Cardiac septum (tissue), 1 donor: ENCODE measurements at regions not wholly inside any gene's neighbourhood (a gene's known extent, or its start where the extent isn't known, plus 50 kb on each side); places are given as distances from the start of the nearest gene placed in this dataset.
"Not testable (repeated sequence)": the region's sequence is repeated elsewhere in the genome, so short reads cannot be mapped to it uniquely, and the experiment has no call there.

Source experiments
- DNase-seq: peaks from one replicate; pipeline ENCODE4 v3.0.0-alpha.2; 2020; ENCODE audit warnings: low spot score
- intact Hi-C: fragments of 100-400 bp; cut with DNase I; formaldehyde crosslinking; loops from one replicate; pipeline ENCODE4 v1.14.0; 2022
- donor health status: DM: no; HTN: no; CAD: no.

DNA sequence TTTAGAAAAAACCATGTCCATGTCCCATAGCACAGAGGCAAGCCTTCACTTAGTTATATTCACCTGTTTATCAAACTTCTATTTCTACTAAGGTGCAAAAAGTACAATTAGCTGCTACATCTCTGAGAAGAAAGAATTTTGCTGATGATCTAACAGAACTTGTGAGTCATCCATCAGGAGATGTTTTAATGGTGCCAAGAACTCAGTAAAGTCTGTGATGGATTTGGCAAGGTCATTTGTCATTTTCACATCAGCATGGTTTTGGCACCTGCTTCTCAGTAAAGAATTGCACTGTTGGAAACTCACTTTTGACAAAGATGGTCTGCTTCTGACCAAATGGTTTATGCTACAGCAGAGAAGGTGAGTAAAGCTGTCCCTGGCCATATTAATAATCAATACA, 195.7 kb upstream of the TMEFF2 start:
- no peak for DNase-seq
- intact Hi-C loops = no loop called here

GRCh38 chr2:192384191-192384590, 189.5 kb upstream of the TMEFF2 start:
- intact Hi-C loops, DNase-seq: not testable (repeated sequence)

DNA sequence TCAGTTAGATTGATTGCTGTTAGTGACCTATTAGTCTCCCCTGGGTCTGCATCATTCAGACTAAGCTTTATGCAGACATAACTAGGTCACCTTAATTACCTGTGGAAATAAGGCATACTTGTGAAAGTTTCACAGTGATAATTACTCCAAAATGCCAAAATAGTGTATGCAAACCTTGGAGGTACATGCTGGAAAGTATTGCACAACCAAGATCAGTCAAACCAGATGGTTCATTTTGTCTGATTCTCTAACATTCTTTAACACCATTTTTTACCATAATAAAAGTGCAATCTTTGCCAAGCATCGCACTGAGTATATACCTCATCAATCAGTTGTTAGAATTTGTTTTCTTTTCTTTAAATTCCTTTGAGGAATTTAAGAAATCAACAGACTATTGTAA, 186.3 kb upstream of the TMEFF2 start:
- intact Hi-C loops = no loop called here
- no peak for DNase-seq

- intact Hi-C loops = no loop called here
These were observed 185.0 kb upstream of the TMEFF2 start for GRCh38 chr2:192379736-192380135.

DNA sequence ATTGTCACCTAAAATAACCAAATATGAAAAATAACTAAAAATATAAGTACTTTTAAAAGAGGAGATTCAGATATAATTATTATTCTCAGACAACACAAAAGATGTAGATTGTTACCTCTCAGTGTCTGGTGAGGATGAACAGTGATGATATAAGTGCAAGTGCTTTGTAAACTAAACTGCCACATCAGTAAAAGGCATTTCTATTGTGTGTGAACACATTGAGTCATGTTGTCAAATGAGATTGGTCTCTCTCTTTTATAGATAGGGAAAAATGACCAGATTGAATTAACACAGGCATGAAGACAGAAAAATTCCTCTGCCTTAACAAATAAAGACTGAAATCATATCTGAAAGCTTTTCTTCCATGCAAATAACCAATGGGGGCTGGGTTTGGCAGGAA, 182.4 kb upstream of the TMEFF2 start:
- intact Hi-C loops = no loop called here
- no peak for DNase-seq

More at GRCh38 chr2:192379736-192380135, 185.0 kb upstream of the TMEFF2 start:
- no peak for DNase-seq

DNA sequence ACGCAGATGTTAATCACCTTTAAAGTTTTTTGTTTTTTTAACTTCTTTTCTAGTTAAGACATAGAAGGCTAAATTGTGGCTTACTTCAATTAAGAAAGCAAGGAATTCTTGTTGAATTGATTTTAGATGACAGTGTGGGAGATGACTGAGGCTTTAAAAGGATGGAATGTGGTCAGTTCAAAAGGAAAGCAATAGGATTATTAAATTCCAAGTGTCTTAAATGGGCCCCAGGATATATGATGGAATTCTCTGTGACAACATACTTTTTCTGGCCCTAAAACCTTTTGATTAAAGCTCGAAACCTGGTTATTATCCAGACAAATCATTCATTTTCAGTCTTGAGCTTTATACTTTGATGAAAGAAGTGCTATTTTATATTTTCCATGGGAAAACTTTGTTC, 179.0 kb upstream of the TMEFF2 start:
- DNase-seq = no peak
- intact Hi-C loops = no loop called here

DNA sequence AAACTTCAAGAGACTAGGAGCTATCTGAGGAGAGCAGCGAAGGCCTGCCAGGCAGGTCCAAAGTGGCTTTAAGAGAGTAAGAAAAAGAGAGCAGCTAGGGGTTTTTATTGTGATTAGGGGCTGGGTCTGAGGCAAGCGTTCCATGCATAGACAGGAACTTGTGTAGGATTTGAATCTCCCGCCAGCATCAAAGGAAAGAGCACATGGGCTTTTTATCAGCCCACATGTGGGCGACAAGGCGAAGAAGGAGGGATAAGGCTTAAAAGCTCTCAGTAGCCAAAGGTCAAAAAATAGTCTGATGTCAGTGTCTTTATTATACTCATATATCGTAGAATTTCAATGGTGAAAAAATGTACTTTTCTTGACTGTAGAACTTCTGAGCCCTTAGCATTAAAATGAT, 178.5 kb upstream of the TMEFF2 start:
- intact Hi-C loops = no loop called here
- DNase-seq = no peak

DNA sequence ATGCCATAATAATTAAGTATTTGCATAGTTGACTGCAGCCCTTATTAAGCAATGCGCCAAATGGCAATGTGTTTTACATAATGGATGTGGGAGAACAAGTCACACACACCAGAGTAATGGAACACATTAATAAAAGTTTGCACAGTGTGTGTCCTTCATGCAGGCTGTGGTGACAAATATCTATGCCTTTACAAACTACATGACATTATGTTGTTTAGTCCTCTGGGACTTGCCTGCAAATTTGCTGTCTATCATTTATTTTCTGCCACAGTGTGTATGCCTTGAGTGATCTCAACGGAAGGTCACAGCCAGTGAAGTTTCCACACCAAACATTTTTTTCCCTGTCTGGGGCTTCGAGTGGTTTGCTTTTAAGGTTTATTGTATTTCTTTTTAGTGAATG, 175.2 kb upstream of the TMEFF2 start:
- intact Hi-C loops = no loop called here
- no peak for DNase-seq

- intact Hi-C loops = no loop called here
These were observed 162.5 kb upstream of the TMEFF2 start for GRCh38 chr2:192357217-192357616.

GRCh38 chr2:192354512-192355244, 159.9 kb upstream of the TMEFF2 start:
- DNase-seq = no peak
- intact Hi-C loops = no loop called here

More at GRCh38 chr2:192357217-192357616, 162.5 kb upstream of the TMEFF2 start:
- DNase-seq = no peak

GRCh38 chr2:192347542-192347941, 152.8 kb upstream of the TMEFF2 start:
- intact Hi-C loops = no loop called here
- no peak for DNase-seq

DNA sequence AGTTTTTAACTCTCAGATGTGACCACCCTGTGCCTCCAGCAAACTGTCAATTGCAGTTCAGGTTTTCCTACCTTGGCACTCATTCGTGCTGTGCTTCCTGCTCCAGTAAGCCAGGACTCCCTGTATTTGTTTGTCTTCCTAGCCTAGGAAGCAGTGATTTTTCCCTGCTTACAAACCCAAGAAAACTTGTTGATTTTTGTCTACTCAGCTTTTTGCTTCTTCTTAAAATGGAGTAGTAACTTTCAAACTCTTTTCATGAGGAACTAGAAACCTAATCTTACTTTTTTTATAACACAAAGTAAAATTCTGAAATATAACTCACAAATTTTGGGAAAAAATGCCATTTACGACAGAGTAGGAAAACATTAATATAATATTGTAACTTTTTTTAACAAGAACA, 150.6 kb upstream of the TMEFF2 start:
- DNase-seq = no peak
- intact Hi-C loops = no loop called here

DNA sequence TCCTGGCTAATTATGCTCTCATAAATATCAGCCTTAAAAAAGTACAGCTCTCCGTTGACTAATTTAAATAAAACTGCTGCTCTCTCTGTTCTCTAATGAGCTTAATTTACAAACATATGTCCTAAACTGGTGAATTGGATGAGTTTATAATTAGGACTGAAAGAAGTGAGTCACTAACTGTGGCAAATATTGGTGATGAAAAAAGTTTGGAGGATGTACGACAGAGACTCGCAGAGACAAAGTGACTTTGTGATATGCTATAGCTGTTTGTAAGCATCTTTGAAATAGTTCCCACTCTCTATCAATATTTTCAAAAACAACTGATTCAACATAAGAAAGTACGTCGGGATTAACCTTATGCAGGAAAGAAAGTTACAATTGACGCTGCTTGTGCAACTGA, 138.9 kb upstream of the TMEFF2 start:
- intact Hi-C loops = no loop called here
- DNase-seq = no peak

- intact Hi-C loops = no loop called here
- DNase-seq = no peak
These were observed 133.6 kb upstream of the TMEFF2 start for GRCh38 chr2:192328297-192328696.

- intact Hi-C loops = no loop called here
These were observed 132.8 kb upstream of the TMEFF2 start for GRCh38 chr2:192327576-192327975.

DNA sequence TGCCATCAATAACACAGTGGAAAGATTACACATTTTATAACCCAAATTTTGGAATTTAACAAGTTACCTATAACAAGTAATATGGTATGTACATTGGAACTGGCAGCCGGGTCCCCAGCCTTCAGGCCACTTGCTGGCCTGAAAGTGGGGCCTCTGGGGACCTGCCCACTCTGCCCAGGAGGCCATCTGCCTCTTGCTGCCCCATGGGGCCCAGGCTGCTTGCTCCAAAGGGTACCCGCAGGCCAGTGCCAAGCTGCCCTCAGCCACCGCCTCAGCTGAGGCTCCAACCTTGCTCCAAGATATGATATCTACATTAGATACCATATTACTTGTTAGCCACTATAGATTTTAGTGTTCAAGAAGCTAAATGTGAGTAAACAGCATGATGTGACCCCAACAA, 120.8 kb upstream of the TMEFF2 start:
- intact Hi-C loops = no loop called here
- DNase-seq = no peak

More at GRCh38 chr2:192327576-192327975, 132.8 kb upstream of the TMEFF2 start:
- no peak for DNase-seq

DNA sequence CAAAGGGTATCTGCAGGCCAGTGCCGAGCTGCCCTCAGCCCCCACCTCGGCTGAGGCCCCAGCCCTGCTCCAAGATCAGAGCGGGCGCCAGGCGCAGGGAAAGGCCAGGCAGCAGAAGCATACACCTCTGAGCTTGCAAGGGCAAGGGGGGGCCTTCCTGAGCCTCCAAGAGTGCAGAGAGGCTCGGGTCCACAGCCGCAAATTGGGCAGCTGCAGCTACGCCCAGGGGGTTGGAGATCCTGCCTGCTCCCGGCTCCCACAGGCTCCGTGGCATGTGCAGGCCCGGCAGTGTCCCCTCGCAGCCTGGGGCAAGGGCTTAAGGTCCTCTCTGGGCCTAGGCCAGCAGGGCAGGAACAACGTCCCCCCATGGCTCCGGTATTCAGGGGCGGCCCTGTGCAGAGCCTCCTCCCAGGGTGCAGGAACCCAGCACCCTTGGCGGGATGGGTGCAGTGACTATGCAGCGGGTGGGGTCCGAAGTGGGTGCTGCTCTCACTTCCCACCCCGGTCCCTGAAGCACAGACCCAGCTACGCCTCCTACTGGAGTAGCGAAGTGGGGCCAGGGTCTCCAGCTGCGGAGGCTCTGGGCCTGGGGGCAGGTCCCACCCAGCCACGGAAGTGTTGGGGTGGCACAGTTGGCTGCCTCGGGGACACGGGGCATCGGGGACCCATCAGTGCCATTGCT, 120.2 kb upstream of the TMEFF2 start:
- intact Hi-C loops = no loop called here
- DNase-seq = no peak

- intact Hi-C loops = no loop called here
- no peak for DNase-seq
These were observed 119.0 kb upstream of the TMEFF2 start for GRCh38 chr2:192313773-192314172.

DNA sequence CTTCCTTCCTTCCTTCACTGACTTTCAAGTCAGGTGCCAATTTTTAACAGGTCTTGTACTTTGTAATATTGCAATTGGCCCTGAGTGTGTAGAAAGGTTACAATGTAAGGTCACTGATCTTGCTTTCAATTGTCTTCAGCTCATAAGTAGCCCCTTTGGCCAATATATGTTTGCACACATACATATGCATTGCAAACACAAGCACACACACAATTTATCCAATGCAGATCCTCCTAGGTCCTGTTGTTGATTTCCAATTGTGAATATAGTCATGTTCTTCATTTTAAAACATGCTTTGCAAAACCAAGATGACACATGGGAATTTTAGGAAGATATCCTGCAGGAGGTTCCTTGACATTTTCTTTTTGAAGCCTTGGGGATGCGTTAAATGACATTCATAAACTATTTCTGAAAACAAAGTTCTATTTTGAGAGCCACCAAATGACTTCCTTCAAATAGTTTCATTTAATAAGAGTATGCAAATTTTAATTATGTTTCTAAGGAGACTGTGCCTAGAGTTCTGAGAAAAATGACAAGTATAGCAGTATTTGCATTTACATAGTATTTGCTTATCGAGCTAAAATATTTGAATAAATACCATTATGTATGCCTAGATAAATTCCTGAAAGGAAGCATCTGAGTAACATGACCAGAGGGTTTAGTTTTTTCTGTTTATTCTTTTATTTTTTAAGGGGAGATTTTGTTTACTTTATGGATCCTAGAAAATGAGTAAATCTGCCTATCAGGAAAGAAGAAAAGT, 117.1 kb upstream of the TMEFF2 start:
- intact Hi-C loops = no loop called here
- no peak for DNase-seq

- intact Hi-C loops = no loop called here
- DNase-seq = no peak
These were observed 112.8 kb upstream of the TMEFF2 start for GRCh38 chr2:192307530-192307929.

DNA sequence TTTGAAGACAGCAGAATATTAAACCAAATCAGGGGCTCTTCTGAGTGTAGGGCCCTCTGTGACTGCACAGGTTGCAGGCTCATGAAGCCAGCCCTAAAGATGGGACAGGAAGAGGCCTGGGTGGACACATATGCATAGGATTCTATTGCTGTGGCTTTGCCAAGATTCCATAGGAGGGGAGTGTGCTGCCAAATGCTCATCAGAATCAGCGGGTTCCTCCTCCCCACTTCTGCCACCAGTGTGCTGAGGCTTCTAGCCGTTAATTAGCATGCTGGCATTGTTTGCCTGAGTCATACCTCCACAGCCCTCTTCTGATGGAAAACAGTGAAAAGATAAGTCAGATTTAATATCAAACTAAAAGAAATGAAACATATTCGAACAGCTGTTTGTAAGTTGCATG, 103.9 kb upstream of the TMEFF2 start:
- DNase-seq = no peak
- intact Hi-C loops = no loop called here
